ENCODE measurements at regions not wholly inside any gene's neighbourhood (a gene's known extent, or its start where the extent isn't known, plus 50 kb on each side); places are given as distances from the start of the nearest gene placed in this dataset.

- TF ChIP-seq KDM4B (IDR thresholded peaks at IDR 0.05; ENCODE audit: borderline replicate concordance in 2 of 2, low read depth in 1 of 2) (no peak), ZFP36 (IDR thresholded peaks at IDR 0.05; ENCODE audit: low read depth, low read length, partially characterized antibody) (no peak), DLX4 (CRISPR knock-in tag; IDR thresholded peaks at IDR 0.05) (no peak), ZNF583 (CRISPR knock-in tag; IDR thresholded peaks at IDR 0.05) (no peak), U2AF2 (optimal IDR thresholded peaks at IDR 0.05; ENCODE audit: low read depth, low read length) (no peak), ZNF212 (CRISPR knock-in tag; IDR thresholded peaks at IDR 0.05) (no peak), ZNF282 (CRISPR knock-in tag; IDR thresholded peaks at IDR 0.05) (no peak), MNT (conservative IDR thresholded peaks at IDR 0.05) (no peak), ZNF699 (CRISPR knock-in tag; IDR thresholded peaks at IDR 0.05; ENCODE audit: insufficient replicate concordance) (no peak), FOXP4 (CRISPR knock-in tag; IDR thresholded peaks at IDR 0.05; ENCODE audit: borderline replicate concordance) (no peak), MXD1 (CRISPR knock-in tag; IDR thresholded peaks at IDR 0.05; ENCODE audit: borderline replicate concordance, poor library complexity, severe bottlenecking) (no peak), NR2C2 (CRISPR knock-in tag; IDR thresholded peaks at IDR 0.05) (no peak), NR2C2 (tag; IDR thresholded peaks at IDR 0.05) (no peak), USF2 (CRISPR knock-in tag; IDR thresholded peaks at IDR 0.05) (no peak), MLLT1 (IDR thresholded peaks at IDR 0.05) (no peak), ZNF79 (CRISPR knock-in tag; IDR thresholded peaks at IDR 0.05; ENCODE audit: low read depth) (no peak), ARHGAP35 (IDR thresholded peaks at IDR 0.05; ENCODE audit: partially characterized antibody) (no peak)
These were observed 725.1 kb downstream of the EPHA4 start (continued) for GRCh38 chr2:220847006-220847405.

All from K562 (cell line).